HEK293 (cell line): ENCODE measurements at regions not wholly inside any gene's neighbourhood (a gene's known extent, or its start where the extent isn't known, plus 50 kb on each side); places are given as distances from the start of the nearest gene placed in this dataset.

ENCODE experiments used
- CTCF ChIA-PET: fragments of 350-600 bp; formaldehyde crosslinking; extraction: SDS; loops from one replicate; lab custom pipeline; 2021; ENCODE audit warnings: antibody characterized with exemption; lab: Yijun Ruan, JAX
- POLR2A ChIA-PET: fragments of 300-600 bp; formaldehyde crosslinking; extraction: SDS; loops from one replicate; lab custom pipeline; 2020; ENCODE audit warnings: antibody characterized with exemption, inconsistent platforms; lab: Yijun Ruan, JAX
- H3K27ac ChIP-seq: fragments of 200-500 bp; sonication (Bioruptor generic); 2 replicates; pipeline ENCODE4 v1.5.1; 2014; ENCODE audit warnings: low read depth, low read length, control low read depth, inconsistent platforms; ENCODE audit errors: extremely low read depth
- H3K36me3 ChIP-seq, 2 experiments: fragments of 200-500 bp in 1 of 2; sonication (Bioruptor generic) in 1 of 2; 1 replicate in 1 of 2; 2 replicates in 1 of 2; pipeline ENCODE4 v1.5.1; 2014 to 2017; ENCODE audit warnings: inconsistent platforms in 2 of 2, low read length in 2 of 2; ENCODE audit not compliant: control insufficient read depth in 2 of 2, insufficient read depth in 1 of 2
- H3K4me1 ChIP-seq: fragments of 200-500 bp; sonication (Bioruptor generic); 2 replicates; pipeline ENCODE4 v1.5.1; 2014; ENCODE audit warnings: mild to moderate bottlenecking, low read length, inconsistent platforms; ENCODE audit not compliant: control insufficient read depth, insufficient read depth
- H3K4me3 ChIP-seq: 2 replicates; pipeline ENCODE4 v1.5.1; 2011; ENCODE audit warnings: low read depth, mild to moderate bottlenecking, control low read depth, low read length, moderate library complexity
- H3K9me3 ChIP-seq: fragments of 200-500 bp; sonication (Bioruptor generic); 2 replicates; pipeline ENCODE4 v1.5.1; 2014; ENCODE audit warnings: low read depth, low read length, inconsistent platforms; ENCODE audit not compliant: control insufficient read depth, insufficient read depth
- TCF7L2 ChIP-seq: IDR thresholded peaks from 2 replicates; pipeline ENCODE4 v1.6.1; 2011; ENCODE audit warnings: low read depth, mild to moderate bottlenecking, inconsistent platforms, low read length, moderate library complexity, borderline replicate concordance
- TRIM28 ChIP-seq: IDR thresholded peaks from 2 replicates; pipeline ENCODE4 v1.6.1; 2011; ENCODE audit warnings: low read length, control low read depth, borderline replicate concordance
- WT1 ChIP-seq: fragments of 450-650 bp; formaldehyde crosslinking; IDR thresholded peaks from 2 replicates; pipeline ENCODE4 v1.5.1; 2016; ENCODE audit warnings: missing biosample characterization, missing genetic modification characterization
- ZBTB21 ChIP-seq: fragments of 450-650 bp; formaldehyde crosslinking; IDR thresholded peaks from 2 replicates; pipeline ENCODE4 v1.5.1; 2017; ENCODE audit warnings: missing biosample characterization, missing genetic modification characterization
- ZBTB48 ChIP-seq: fragments of 450-650 bp; formaldehyde crosslinking; IDR thresholded peaks from 2 replicates; pipeline ENCODE4 v1.5.1; 2016; ENCODE audit warnings: missing biosample characterization, missing genetic modification characterization
- ZIC2 ChIP-seq: fragments of 450-650 bp; formaldehyde crosslinking; IDR thresholded peaks from 2 replicates; pipeline ENCODE4 v1.5.1; 2016; ENCODE audit warnings: missing biosample characterization, missing genetic modification characterization
- ZNF10 ChIP-seq: fragments of 450-650 bp; formaldehyde crosslinking; IDR thresholded peaks from 2 replicates; pipeline ENCODE4 v1.5.1; 2017; ENCODE audit warnings: missing biosample characterization, missing genetic modification characterization
- ZNF112 ChIP-seq: fragments of 450-650 bp; formaldehyde crosslinking; IDR thresholded peaks from 2 replicates; pipeline ENCODE4 v1.5.0; 2017; ENCODE audit warnings: missing biosample characterization, missing genetic modification characterization
- ZNF121 ChIP-seq: fragments of 450-650 bp; formaldehyde crosslinking; IDR thresholded peaks from 2 replicates; pipeline ENCODE4 v1.5.1; 2016; ENCODE audit warnings: missing biosample characterization, missing genetic modification characterization
- ZNF335 ChIP-seq: fragments of 450-650 bp; formaldehyde crosslinking; conservative IDR thresholded peaks from 2 replicates; pipeline ENCODE4 v1.5.1; 2016; ENCODE audit warnings: missing biosample characterization, missing genetic modification characterization
- ZNF37A ChIP-seq: fragments of 450-650 bp; IDR thresholded peaks from 2 replicates; pipeline ENCODE4 v1.5.1; 2018; ENCODE audit warnings: missing biosample characterization, missing genetic modification characterization
- ZNF521 ChIP-seq: fragments of 450-650 bp; formaldehyde crosslinking; IDR thresholded peaks from 2 replicates; pipeline ENCODE4 v1.5.1; 2017; ENCODE audit warnings: missing biosample characterization, mild to moderate bottlenecking, missing genetic modification characterization
- ZNF558 ChIP-seq: fragments of 450-650 bp; formaldehyde crosslinking; IDR thresholded peaks from 2 replicates; pipeline ENCODE4 v1.5.1; 2016; ENCODE audit warnings: missing biosample characterization, missing genetic modification characterization
- ZNF785 ChIP-seq: fragments of 450-650 bp; formaldehyde crosslinking; IDR thresholded peaks from 2 replicates; pipeline ENCODE4 v1.5.1; 2016; ENCODE audit warnings: missing biosample characterization, missing genetic modification characterization
- TF ChIP-seq, protein P1 (sequence below): fragments of 450-650 bp; formaldehyde crosslinking; IDR thresholded peaks from 2 replicates; pipeline ENCODE4 v1.5.1; 2016; ENCODE audit warnings: missing biosample characterization, missing genetic modification characterization
- TF ChIP-seq, protein P2 (sequence below): fragments of 450-650 bp; formaldehyde crosslinking; IDR thresholded peaks from 2 replicates; pipeline ENCODE4 v1.5.1; 2016; ENCODE audit warnings: missing biosample characterization, missing genetic modification characterization, low read depth

DNA sequence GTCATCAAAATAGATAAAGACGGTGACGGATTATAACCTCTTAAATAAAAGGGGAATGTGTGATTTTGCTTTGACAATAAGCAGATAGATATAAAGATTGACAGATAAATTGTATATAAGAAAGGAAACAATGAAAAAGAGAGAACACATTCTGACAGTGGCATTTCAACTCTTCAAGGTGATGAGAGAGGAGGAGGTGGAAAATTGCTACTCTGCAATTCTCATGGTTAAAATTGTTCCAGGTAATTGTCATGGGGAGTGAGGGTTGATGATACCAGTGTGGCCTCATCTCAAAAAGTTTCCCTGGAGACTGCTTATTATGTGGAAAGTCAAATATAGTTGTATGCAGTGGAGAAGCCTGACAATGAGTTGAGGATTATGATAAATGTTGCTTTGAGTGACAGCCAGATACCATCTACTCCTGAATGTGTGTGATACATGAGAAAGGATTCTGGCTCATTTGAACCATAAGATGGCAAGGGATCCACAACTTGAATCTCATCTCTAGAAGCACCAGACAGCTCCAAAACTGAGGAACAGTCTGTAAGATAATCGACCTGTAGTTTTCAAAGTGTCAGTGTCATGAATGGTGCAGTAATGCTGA lies 1290.6 kb upstream of the CDH8 start:
- POLR2A ChIA-PET: no interaction called here
- TF ChIP-seq TCF7L2 (no peak), ZNF521 (tag by site-specific recombination) (no peak), TRIM28 (no peak), ZBTB48 (tag by site-specific recombination) (no peak), ZNF335 (tag by site-specific recombination) (no peak), WT1 (tag by site-specific recombination) (no peak)

DNA sequence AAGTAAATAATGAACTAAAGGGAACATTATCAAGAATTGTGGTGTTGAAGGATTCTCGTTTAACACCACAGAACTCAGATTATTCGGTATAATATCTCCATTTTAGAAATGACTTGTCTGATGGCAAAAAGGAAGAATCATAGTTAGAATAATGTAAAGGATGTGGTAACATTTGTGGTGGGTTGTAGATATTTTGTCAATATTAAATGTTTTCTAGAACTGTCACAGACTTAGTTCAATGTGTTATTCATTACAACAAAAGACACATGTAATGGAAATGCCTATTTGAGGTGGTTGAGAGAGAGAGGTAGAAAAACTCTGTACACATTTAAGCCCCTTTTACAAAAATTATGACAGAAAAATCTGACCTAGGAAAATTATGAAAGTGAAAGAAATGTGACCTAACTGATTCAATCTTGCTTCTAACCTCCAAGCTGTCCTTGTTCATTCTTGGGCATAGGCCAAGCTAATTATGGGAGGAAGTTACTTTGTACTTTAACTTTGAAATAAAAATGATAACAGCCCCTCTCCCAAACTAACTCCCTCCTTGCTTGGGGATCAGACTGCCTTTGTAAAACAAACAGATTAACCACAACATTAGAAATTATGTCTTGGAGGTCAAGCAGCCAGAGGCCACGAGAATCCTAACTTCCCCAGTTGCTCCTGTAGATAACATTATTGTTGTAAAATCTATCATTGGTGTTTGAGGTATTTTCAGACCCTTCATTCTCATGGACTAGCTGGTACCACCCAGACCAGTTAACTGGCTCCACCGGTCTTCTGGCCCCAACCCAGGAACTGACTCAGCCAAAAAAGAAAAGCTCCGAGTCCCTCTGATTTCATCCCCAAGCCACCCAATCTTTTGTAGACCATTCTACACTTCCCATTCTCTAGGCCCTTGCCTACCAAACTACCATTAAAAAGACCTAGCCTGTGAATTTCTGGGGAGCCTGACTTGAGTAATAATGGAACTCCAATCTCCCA lies 1287.8 kb upstream of the CDH8 start:
- ChIA-PET CTCF (no interaction called here), POLR2A (no interaction called here)
- Histone ChIP-seq H3K4me1 (no peaks in the 10 kb centered on the region), H3K4me3 (no peak overlapping the region), H3K27ac (no peak overlapping the region)
- TF ChIP-seq ZNF558 (no peak), ZBTB21 (tag by site-specific recombination) (no peak), ZNF37A (no peak), ZIC2 (tag by site-specific recombination) (no peak), ZNF785 (tag by site-specific recombination) (no peak), ZNF112 (tag by site-specific recombination) (no peak)
- TF ChIP-seq, protein P1, sequence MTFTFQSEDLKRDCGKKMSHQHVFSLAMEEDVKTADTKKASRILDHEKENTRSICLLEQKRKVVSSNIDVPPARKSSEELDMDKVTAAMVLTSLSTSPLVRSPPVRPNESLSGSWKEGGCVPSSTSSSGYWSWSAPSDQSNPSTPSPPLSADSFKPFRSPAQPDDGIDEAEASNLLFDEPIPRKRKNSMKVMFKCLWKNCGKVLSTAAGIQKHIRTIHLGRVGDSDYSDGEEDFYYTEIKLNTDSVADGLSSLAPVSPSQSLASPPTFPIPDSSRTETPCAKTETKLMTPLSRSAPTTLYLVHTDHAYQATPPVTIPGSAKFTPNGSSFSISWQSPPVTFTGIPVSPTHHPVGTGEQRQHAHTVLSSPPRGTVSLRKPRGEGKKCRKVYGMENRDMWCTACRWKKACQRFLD (tag by site-specific recombination): no peak
- TF ChIP-seq, protein P2, sequence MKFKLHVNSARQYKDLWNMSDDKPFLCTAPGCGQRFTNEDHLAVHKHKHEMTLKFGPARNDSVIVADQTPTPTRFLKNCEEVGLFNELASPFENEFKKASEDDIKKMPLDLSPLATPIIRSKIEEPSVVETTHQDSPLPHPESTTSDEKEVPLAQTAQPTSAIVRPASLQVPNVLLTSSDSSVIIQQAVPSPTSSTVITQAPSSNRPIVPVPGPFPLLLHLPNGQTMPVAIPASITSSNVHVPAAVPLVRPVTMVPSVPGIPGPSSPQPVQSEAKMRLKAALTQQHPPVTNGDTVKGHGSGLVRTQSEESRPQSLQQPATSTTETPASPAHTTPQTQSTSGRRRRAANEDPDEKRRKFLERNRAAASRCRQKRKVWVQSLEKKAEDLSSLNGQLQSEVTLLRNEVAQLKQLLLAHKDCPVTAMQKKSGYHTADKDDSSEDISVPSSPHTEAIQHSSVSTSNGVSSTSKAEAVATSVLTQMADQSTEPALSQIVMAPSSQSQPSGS (tag by site-specific recombination): no peak
- TF ChIP-seq, all 188 proteins: peak for 0
- no peaks in the 10 kb centered on the region for H3K9me3 ChIP-seq
- no peaks in the 10 kb centered on the region for H3K36me3 ChIP-seq

More for the DNA sequence above, 1290.6 kb upstream of the CDH8 start:
- Histone ChIP-seq H3K4me3 (no peak overlapping the region), H3K27ac (no peak overlapping the region), H3K9me3 (no peaks in the 10 kb centered on the region), H3K36me3 (no peaks in the 10 kb centered on the region), H3K4me1 (no peaks in the 10 kb centered on the region)
- CTCF ChIA-PET: no interaction called here

DNA sequence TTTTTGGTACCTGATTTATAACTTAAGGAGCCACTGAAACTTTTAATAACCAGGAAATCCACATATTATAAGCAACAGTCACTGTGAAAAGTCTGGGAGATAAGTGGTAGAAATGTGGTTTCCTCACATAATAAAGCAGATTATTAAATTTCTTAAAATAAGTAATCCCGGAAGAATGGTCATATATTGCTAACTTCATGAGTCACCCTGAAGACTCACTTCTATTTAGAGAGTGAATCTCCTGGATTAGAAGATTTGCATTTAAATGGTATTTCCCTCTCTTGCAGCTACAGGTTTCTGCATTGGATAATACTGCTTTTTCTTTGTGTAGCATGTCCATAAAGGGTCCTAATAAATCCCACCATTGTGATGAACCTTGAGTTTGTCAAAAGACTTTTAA lies 1286.8 kb upstream of the CDH8 start:
- H3K36me3 ChIP-seq: no peaks in the 10 kb centered on the region
- POLR2A ChIA-PET: no interaction called here
- no peak overlapping the region for H3K27ac ChIP-seq
- CTCF ChIA-PET: no interaction called here
- H3K4me3 ChIP-seq: no peak overlapping the region
- H3K9me3 ChIP-seq: no peaks in the 10 kb centered on the region
- no peaks in the 10 kb centered on the region for H3K4me1 ChIP-seq
- TF ChIP-seq ZNF121 (tag by site-specific recombination): no peak
- no peak for TF ChIP-seq ZNF10 (tag by site-specific recombination)
